ENCODE measurements at regions not wholly inside any gene's neighbourhood (a gene's known extent, or its start where the extent isn't known, plus 50 kb on each side); places are given as distances from the start of the nearest gene placed in this dataset.
"Not testable (repeated sequence)": the region's sequence is repeated elsewhere in the genome, so short reads cannot be mapped to it uniquely, and the experiment has no call there.

DNA sequence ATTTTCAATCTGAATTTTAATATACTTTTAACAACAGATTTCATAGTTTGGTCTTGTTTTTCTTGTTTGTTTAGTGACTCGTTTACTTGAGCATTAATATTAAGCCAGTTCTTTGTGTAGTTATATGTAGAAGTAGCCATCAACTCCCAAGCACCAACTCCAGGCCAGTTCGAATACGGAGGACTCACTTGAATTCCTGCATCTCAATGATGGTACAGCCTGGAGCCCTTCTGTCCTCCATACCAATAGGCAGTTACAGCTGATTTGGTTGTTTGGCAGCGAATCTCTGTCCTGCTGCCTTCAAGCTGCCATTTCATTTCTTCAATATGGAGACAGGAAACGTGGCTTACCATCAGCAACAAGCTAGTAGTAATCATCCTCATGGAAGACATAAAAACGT is 118.5 kb upstream of the ZNF658 start:
- TF ChIP-seq, protein P1, sequence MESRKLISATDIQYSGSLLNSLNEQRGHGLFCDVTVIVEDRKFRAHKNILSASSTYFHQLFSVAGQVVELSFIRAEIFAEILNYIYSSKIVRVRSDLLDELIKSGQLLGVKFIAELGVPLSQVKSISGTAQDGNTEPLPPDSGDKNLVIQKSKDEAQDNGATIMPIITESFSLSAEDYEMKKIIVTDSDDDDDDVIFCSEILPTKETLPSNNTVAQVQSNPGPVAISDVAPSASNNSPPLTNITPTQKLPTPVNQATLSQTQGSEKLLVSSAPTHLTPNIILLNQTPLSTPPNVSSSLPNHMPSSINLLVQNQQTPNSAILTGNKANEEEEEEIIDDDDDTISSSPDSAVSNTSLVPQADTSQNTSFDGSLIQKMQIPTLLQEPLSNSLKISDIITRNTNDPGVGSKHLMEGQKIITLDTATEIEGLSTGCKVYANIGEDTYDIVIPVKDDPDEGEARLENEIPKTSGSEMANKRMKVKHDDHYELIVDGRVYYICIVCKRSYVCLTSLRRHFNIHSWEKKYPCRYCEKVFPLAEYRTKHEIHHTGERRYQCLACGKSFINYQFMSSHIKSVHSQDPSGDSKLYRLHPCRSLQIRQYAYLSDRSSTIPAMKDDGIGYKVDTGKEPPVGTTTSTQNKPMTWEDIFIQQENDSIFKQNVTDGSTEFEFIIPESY (IDR thresholded peaks at IDR 0.05; ENCODE audit: extremely low read depth, insufficient replicate concordance, low read length), result not testable (repeated sequence)
- not testable (repeated sequence) for TF ChIP-seq EZH2 (IDR thresholded peaks at IDR 0.05); CEBPB (IDR thresholded peaks at IDR 0.05; ENCODE audit: low read depth)
- TF ChIP-seq, protein P2, sequence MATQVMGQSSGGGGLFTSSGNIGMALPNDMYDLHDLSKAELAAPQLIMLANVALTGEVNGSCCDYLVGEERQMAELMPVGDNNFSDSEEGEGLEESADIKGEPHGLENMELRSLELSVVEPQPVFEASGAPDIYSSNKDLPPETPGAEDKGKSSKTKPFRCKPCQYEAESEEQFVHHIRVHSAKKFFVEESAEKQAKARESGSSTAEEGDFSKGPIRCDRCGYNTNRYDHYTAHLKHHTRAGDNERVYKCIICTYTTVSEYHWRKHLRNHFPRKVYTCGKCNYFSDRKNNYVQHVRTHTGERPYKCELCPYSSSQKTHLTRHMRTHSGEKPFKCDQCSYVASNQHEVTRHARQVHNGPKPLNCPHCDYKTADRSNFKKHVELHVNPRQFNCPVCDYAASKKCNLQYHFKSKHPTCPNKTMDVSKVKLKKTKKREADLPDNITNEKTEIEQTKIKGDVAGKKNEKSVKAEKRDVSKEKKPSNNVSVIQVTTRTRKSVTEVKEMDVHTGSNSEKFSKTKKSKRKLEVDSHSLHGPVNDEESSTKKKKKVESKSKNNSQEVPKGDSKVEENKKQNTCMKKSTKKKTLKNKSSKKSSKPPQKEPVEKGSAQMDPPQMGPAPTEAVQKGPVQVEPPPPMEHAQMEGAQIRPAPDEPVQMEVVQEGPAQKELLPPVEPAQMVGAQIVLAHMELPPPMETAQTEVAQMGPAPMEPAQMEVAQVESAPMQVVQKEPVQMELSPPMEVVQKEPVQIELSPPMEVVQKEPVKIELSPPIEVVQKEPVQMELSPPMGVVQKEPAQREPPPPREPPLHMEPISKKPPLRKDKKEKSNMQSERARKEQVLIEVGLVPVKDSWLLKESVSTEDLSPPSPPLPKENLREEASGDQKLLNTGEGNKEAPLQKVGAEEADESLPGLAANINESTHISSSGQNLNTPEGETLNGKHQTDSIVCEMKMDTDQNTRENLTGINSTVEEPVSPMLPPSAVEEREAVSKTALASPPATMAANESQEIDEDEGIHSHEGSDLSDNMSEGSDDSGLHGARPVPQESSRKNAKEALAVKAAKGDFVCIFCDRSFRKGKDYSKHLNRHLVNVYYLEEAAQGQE (IDR thresholded peaks at IDR 0.05; ENCODE audit: low read depth), result not testable (repeated sequence)

All from HCT116 (cell line).